ENCODE measurements at regions not wholly inside any gene's neighbourhood (a gene's known extent, or its start where the extent isn't known, plus 50 kb on each side); places are given as distances from the start of the nearest gene placed in this dataset.

GRCh38 chr18:32542221-32542798 is 71.6 kb upstream of the GAREM1 start:
- DNase-seq, result no peak

GRCh38 chr18:32530947-32531651 is 60.4 kb upstream of the GAREM1 start:
- peak; percentile 16 for DNase-seq

GRCh38 chr18:32529722-32530420 is 59.2 kb upstream of the GAREM1 start:
- no peak for DNase-seq

GRCh38 chr18:32520771-32521170 is 50.1 kb upstream of the GAREM1 start:
- no peak for DNase-seq
